ENCODE measurements at regions not wholly inside any gene's neighbourhood (a gene's known extent, or its start where the extent isn't known, plus 50 kb on each side); places are given as distances from the start of the nearest gene placed in this dataset.

DNA sequence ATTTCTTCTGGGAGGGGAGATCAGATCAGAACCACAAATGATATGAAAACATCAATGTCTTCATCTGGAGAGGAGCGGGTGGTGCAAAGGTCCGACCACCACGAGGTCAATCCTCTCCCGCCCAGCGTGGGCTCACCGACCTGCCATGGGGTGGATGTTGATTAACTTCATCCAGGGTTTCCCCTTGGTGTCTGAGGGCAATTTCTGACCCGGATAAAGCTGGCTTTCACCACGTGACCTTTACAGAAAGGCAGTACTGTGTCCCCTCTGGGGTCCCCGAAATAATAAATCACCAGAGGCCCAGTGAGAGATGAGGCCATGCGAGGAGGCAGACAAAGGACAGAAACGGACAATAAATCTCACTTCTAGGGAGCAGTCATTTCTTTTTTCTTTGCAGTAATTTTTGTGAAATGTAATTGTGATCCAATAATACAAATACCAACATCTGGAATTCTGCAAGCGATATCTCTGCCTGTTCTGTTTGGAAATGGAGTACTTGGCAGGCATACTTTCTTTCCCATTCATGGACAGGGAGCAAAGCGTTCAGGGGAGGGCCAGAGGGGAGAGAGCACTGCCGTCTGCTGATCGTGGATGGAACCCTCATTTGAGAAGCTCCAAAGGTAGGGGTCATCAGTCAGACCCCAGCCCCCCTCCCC lies 55.1 kb upstream of the APCDD1L start:
- no peak overlapping the region for H3K14ac ChIP-seq (ENCODE audit: insufficient read length)
- peak overlapping the region; percentile 31; the same call in 1 of the 2 replicates for H4K8ac ChIP-seq (ENCODE audit: extremely low read depth, insufficient read depth, low read length)
- H3K9ac ChIP-seq (replicated peaks in 1 of 4; ENCODE audit: extremely low read depth in 1 of 4, low read depth in 3 of 4, low read length in 3 of 4) = no peak overlapping the region
- H2BK15ac ChIP-seq (ENCODE audit: low read length) = no peak overlapping the region
- H2AK5ac ChIP-seq (ENCODE audit: low read depth, low read length) = no peak overlapping the region
- H3K23me2 ChIP-seq (ENCODE audit: low read depth, low read length) = peaks cover 2% of the 10 kb centered on the region; the same call in 1 of the 2 replicates
- H3K27ac ChIP-seq (ENCODE audit: low read depth, low read length) = no peak overlapping the region
- H3K36me3 ChIP-seq (ENCODE audit: control insufficient read depth in 2 of 4, insufficient read depth in 4 of 4, low read length in 3 of 4) = no peaks in the 10 kb centered on the region
- H3K18ac ChIP-seq (ENCODE audit: extremely low read depth, low read length) = no peak overlapping the region
- H2BK120ac ChIP-seq (replicated peaks; ENCODE audit: low read depth, low read length) = no peak overlapping the region
- H2BK5ac ChIP-seq (ENCODE audit: low read depth, low read length) = no peak overlapping the region
- no peak overlapping the region for H3K23ac ChIP-seq (ENCODE audit: insufficient read length)
- FAIRE-seq = no peak
- no peak overlapping the region for H4K91ac ChIP-seq (replicated peaks; ENCODE audit: insufficient read length, low read length)
- H4K5ac ChIP-seq (ENCODE audit: insufficient read length, low read depth, low read length) = no peak overlapping the region
- H3K56ac ChIP-seq (replicated peaks; ENCODE audit: insufficient read length, low read depth, low read length) = no peak overlapping the region
- H2BK20ac ChIP-seq (ENCODE audit: low read length) = no peak overlapping the region
- H2BK12ac ChIP-seq (ENCODE audit: low read depth, low read length) = no peak overlapping the region
- POLR2A ChIA-PET (ENCODE audit: partially characterized antibody) = no interaction called here
- H3K4ac ChIP-seq (replicated peaks; ENCODE audit: insufficient read length, low read depth, low read length) = no peak overlapping the region
- no peaks in the 10 kb centered on the region; a peak in 3 of 7 replicates for H3K27me3 ChIP-seq (replicated peaks in 1 of 4; ENCODE audit: control insufficient read depth in 3 of 4, extremely low read depth in 1 of 4, insufficient read depth in 3 of 4, low read length in 3 of 4)
- WGBS, 2 experiments (ENCODE audit: extremely low coverage in 1 of 2, insufficient coverage in 1 of 2, insufficient read length in 1 of 2, insufficient replicate concordance in 2 of 2, low coverage in 1 of 2, low lambda C conversion rate in 2 of 2, missing lambda C conversion rate in 1 of 2) = 85% methylated on average over 15 of the region's 15 CpGs; no CpG with 5 or more reads in 1 of the 2 experiments
- DNase-seq (ENCODE audit: low read depth in 1 of 2, low spot score in 2 of 2) = no peak
- no peaks in the 10 kb centered on the region for H3K79me2 ChIP-seq (ENCODE audit: control insufficient read depth in 1 of 2, insufficient read depth in 2 of 2, low read length in 2 of 2)
- no peaks in the 10 kb centered on the region for H4K20me1 ChIP-seq (replicated peaks in 1 of 2; ENCODE audit: control insufficient read depth in 1 of 2, insufficient read depth in 2 of 2, low read length in 2 of 2)
- H3K9me3 ChIP-seq (ENCODE audit: insufficient read depth in 2 of 2, low read depth in 1 of 2, low read length in 1 of 2) = no peaks in the 10 kb centered on the region
- CTCF ChIA-PET (ENCODE audit: partially characterized antibody) = interaction anchor here (0.6 kb wide), 1 partner anchor 461 kb away, joined by 3 read pairs; no protein-coding TSS in a partner anchor
- H3K4me3 ChIP-seq (ENCODE audit: extremely low read depth in 1 of 4, insufficient read depth in 2 of 4, low read depth in 3 of 4, low read length in 4 of 4) = no peak overlapping the region
- no peaks in the 10 kb centered on the region; a peak in 2 of 7 replicates for H3K4me1 ChIP-seq (replicated peaks in 1 of 4; ENCODE audit: control insufficient read depth in 3 of 4, insufficient read depth in 4 of 4, low read length in 3 of 4)
- H3K79me1 ChIP-seq (ENCODE audit: low read depth, low read length) = no peaks in the 10 kb centered on the region
- no peak overlapping the region for H2AFZ ChIP-seq (ENCODE audit: low read length)
- H3K4me2 ChIP-seq (ENCODE audit: insufficient read depth in 1 of 2, low read depth in 2 of 2, low read length in 2 of 2) = no peak overlapping the region
- TF ChIP-seq GABPA (IDR thresholded peaks at IDR 0.05; ENCODE audit: borderline replicate concordance, insufficient read depth, low read length) (no peak), BCL11A (IDR thresholded peaks at IDR 0.05; ENCODE audit: low read depth in 2 of 2, low read length in 2 of 2) (no peak), TCF12 (IDR thresholded peaks at IDR 0.05; ENCODE audit: low read depth, low read length) (no peak), RBBP5 (IDR thresholded peaks at IDR 0.05; ENCODE audit: borderline replicate concordance, low read depth, low read length) (no peak)

Data from H1 (cell line).